ENCODE measurements at regions not wholly inside any gene's neighbourhood (a gene's known extent, or its start where the extent isn't known, plus 50 kb on each side); places are given as distances from the start of the nearest gene placed in this dataset.

DNA sequence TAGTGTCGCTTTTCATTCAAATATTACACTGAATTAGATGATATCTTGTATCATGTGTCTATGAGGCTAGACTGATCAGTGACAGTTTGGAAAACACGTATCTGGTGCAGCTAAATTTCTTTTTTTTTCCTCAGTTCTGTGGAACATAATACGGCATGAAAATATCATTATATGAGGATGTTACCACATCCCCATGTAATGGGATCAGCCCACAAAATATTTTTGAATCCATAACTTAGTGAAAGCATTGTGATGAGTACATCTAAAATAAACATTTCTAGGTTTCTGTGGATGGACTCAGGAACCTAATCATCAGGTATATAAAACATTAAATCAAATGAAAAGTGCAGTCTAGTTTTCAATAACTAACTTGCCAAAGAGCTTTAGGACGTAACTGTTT lies 356.3 kb downstream of the USP25 start:
- no peaks in the 10 kb centered on the region for H4K20me1 ChIP-seq (replicated peaks; ENCODE audit: insufficient read depth)
- H3K27me3 ChIP-seq (ENCODE audit: insufficient read depth): no peaks in the 10 kb centered on the region
- Mint-ChIP-seq H3K4me3 (no peak overlapping the region), H3K36me3 (ENCODE audit: low read depth) (no peaks in the 10 kb centered on the region), H3K4me1 (no peaks in the 10 kb centered on the region), H3K27me3 (ENCODE audit: insufficient read depth, low read depth, poor library complexity) (no peaks in the 10 kb centered on the region), H3K27ac (no peak overlapping the region), H3K9me3 (no peaks in the 10 kb centered on the region)
- H3K79me2 ChIP-seq (replicated peaks; ENCODE audit: insufficient read depth): no peaks in the 10 kb centered on the region
- ATAC-seq (no peak), DNase-seq (ENCODE audit: low spot score) (no peak)
- no peak overlapping the region for H3K27ac ChIP-seq (ENCODE audit: low read depth)
- H2AFZ ChIP-seq: no peak overlapping the region
- H3K4me2 ChIP-seq: no peak overlapping the region
- H3K4me3 ChIP-seq: no peak overlapping the region
- no peaks in the 10 kb centered on the region for H3K4me1 ChIP-seq (ENCODE audit: insufficient read depth)
- H3K36me3 ChIP-seq (ENCODE audit: insufficient read depth): no peaks in the 10 kb centered on the region
- no peaks in the 10 kb centered on the region for H3K9me2 ChIP-seq (ENCODE audit: insufficient read depth)
- no peaks in the 10 kb centered on the region for H3F3A ChIP-seq (replicated peaks; ENCODE audit: low read depth)
- TF ChIP-seq JUNB (IDR thresholded peaks at IDR 0.05; ENCODE audit: unreplicated experiment): no peak

GRCh38 chr21:16086936-16087335 lies 357.2 kb downstream of the USP25 start:
- H3K27ac ChIP-seq (ENCODE audit: low read depth): no peak overlapping the region
- H4K20me1 ChIP-seq (replicated peaks; ENCODE audit: insufficient read depth): no peaks in the 10 kb centered on the region
- no peaks in the 10 kb centered on the region for H3K27me3 Mint-ChIP-seq (ENCODE audit: insufficient read depth, low read depth, poor library complexity)
- H3K4me3 Mint-ChIP-seq: no peak overlapping the region
- no peaks in the 10 kb centered on the region for H3K9me2 ChIP-seq (ENCODE audit: insufficient read depth)
- H3F3A ChIP-seq (replicated peaks; ENCODE audit: low read depth): no peaks in the 10 kb centered on the region
- no peak for ATAC-seq
- no peaks in the 10 kb centered on the region for H3K27me3 ChIP-seq (ENCODE audit: insufficient read depth)
- H3K4me1 Mint-ChIP-seq: no peaks in the 10 kb centered on the region
- no peak for DNase-seq (ENCODE audit: low spot score)
- H3K4me1 ChIP-seq (ENCODE audit: insufficient read depth): no peaks in the 10 kb centered on the region
- H3K36me3 ChIP-seq (ENCODE audit: insufficient read depth): no peaks in the 10 kb centered on the region
- no peak overlapping the region for H2AFZ ChIP-seq
- no peak overlapping the region for H3K4me3 ChIP-seq
- no peak overlapping the region for H3K4me2 ChIP-seq
- H3K27ac Mint-ChIP-seq: no peak overlapping the region
- no peaks in the 10 kb centered on the region for H3K9me3 Mint-ChIP-seq
- no peaks in the 10 kb centered on the region for H3K36me3 Mint-ChIP-seq (ENCODE audit: low read depth)
- no peaks in the 10 kb centered on the region for H3K79me2 ChIP-seq (replicated peaks; ENCODE audit: insufficient read depth)
- TF ChIP-seq STAT1 (IDR thresholded peaks at IDR 0.05; ENCODE audit: unreplicated experiment): no peak
- no peak for TF ChIP-seq ZNF114 (CRISPR knock-in tag; IDR thresholded peaks at IDR 0.05)
- TF ChIP-seq EZH2phosphoT487 (IDR thresholded peaks at IDR 0.05; ENCODE audit: unreplicated experiment): no peak
- TF ChIP-seq POLR2AphosphoS5 (IDR thresholded peaks at IDR 0.05; ENCODE audit: low read depth): no peak
- no peak for TF ChIP-seq EZH2 (IDR thresholded peaks at IDR 0.05; ENCODE audit: low read depth, unreplicated experiment)
- no peak for TF ChIP-seq REST (IDR thresholded peaks at IDR 0.05; ENCODE audit: unreplicated experiment)
- no peak for TF ChIP-seq NANOG (IDR thresholded peaks at IDR 0.05; ENCODE audit: borderline replicate concordance)
- TF ChIP-seq, protein P1, sequence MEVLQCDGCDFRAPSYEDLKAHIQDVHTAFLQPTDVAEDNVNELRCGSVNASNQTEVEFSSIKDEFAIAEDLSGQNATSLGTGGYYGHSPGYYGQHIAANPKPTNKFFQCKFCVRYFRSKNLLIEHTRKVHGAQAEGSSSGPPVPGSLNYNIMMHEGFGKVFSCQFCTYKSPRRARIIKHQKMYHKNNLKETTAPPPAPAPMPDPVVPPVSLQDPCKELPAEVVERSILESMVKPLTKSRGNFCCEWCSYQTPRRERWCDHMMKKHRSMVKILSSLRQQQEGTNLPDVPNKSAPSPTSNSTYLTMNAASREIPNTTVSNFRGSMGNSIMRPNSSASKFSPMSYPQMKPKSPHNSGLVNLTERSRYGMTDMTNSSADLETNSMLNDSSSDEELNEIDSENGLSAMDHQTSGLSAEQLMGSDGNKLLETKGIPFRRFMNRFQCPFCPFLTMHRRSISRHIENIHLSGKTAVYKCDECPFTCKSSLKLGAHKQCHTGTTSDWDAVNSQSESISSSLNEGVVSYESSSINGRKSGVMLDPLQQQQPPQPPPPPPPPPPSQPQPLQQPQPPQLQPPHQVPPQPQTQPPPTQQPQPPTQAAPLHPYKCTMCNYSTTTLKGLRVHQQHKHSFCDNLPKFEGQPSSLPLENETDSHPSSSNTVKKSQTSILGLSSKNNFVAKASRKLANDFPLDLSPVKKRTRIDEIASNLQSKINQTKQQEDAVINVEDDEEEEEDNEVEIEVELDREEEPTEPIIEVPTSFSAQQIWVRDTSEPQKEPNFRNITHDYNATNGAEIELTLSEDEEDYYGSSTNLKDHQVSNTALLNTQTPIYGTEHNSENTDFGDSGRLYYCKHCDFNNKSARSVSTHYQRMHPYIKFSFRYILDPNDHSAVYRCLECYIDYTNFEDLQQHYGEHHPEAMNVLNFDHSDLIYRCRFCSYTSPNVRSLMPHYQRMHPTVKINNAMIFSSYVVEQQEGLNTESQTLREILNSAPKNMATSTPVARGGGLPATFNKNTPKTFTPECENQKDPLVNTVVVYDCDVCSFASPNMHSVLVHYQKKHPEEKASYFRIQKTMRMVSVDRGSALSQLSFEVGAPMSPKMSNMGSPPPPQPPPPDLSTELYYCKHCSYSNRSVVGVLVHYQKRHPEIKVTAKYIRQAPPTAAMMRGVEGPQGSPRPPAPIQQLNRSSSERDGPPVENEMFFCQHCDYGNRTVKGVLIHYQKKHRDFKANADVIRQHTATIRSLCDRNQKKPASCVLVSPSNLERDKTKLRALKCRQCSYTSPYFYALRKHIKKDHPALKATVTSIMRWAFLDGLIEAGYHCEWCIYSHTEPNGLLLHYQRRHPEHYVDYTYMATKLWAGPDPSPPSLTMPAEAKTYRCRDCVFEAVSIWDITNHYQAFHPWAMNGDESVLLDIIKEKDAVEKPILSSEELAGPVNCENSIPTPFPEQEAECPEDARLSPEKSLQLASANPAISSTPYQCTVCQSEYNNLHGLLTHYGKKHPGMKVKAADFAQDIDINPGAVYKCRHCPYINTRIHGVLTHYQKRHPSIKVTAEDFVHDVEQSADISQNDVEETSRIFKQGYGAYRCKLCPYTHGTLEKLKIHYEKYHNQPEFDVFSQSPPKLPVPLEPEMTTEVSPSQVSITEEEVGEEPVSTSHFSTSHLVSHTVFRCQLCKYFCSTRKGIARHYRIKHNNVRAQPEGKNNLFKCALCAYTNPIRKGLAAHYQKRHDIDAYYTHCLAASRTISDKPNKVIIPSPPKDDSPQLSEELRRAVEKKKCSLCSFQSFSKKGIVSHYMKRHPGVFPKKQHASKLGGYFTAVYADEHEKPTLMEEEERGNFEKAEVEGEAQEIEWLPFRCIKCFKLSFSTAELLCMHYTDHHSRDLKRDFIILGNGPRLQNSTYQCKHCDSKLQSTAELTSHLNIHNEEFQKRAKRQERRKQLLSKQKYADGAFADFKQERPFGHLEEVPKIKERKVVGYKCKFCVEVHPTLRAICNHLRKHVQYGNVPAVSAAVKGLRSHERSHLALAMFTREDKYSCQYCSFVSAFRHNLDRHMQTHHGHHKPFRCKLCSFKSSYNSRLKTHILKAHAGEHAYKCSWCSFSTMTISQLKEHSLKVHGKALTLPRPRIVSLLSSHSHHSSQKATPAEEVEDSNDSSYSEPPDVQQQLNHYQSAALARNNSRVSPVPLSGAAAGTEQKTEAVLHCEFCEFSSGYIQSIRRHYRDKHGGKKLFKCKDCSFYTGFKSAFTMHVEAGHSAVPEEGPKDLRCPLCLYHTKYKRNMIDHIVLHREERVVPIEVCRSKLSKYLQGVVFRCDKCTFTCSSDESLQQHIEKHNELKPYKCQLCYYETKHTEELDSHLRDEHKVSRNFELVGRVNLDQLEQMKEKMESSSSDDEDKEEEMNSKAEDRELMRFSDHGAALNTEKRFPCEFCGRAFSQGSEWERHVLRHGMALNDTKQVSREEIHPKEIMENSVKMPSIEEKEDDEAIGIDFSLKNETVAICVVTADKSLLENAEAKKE (CRISPR knock-in tag; IDR thresholded peaks at IDR 0.05): no peak
- no peak for TF ChIP-seq CTCF (conservative IDR thresholded peaks at IDR 0.05; ENCODE audit: low read depth in 2 of 2)
- no peak for TF ChIP-seq ETS1 (IDR thresholded peaks at IDR 0.05)

All from GM23338 (cell line).